ENCODE measurements at regions not wholly inside any gene's neighbourhood (a gene's known extent, or its start where the extent isn't known, plus 50 kb on each side); places are given as distances from the start of the nearest gene placed in this dataset.

- in situ Hi-C loops (cut with HindIII; ENCODE audit: low pct_unique_long_range_greater_than_20kb, low sequenced_read_pairs), result no loop called here
- DNase-seq (ENCODE audit: low read depth in 1 of 2, low spot score in 1 of 2), result no peak
- TF ChIP-seq JUND (IDR thresholded peaks at IDR 0.05; ENCODE audit: low read depth), result no peak
Observed at GRCh38 chr5:105554568-105555169, 1992.1 kb upstream of the NUDT12 start.

- DNase-seq (ENCODE audit: low read depth in 1 of 2, low spot score in 1 of 2), result no peak
Observed at GRCh38 chr5:105544300-105544699, 1981.7 kb upstream of the NUDT12 start.

GRCh38 chr5:105536675-105537074 is 1974.1 kb upstream of the NUDT12 start:
- no peak for TF ChIP-seq JUND (IDR thresholded peaks at IDR 0.05; ENCODE audit: low read depth)
- in situ Hi-C loops (cut with HindIII; ENCODE audit: low pct_unique_long_range_greater_than_20kb, low sequenced_read_pairs), result no loop called here
- DNase-seq (ENCODE audit: low read depth in 1 of 2, low spot score in 1 of 2), result no peak

More at GRCh38 chr5:105544300-105544699, 1981.7 kb upstream of the NUDT12 start:
- in situ Hi-C loops (cut with HindIII; ENCODE audit: low pct_unique_long_range_greater_than_20kb, low sequenced_read_pairs), result no loop called here
- TF ChIP-seq JUND (IDR thresholded peaks at IDR 0.05; ENCODE audit: low read depth), result no peak

GRCh38 chr5:105530716-105531261 is 1968.2 kb upstream of the NUDT12 start:
- in situ Hi-C loops (cut with HindIII; ENCODE audit: low pct_unique_long_range_greater_than_20kb, low sequenced_read_pairs), result no loop called here
- peak in 1 of 2 experiments; percentile 1 for DNase-seq (ENCODE audit: low read depth in 1 of 2, low spot score in 1 of 2)
- TF ChIP-seq JUND (IDR thresholded peaks at IDR 0.05; ENCODE audit: low read depth), result no peak

GRCh38 chr5:105529851-105530250 is 1967.3 kb upstream of the NUDT12 start:
- in situ Hi-C loops (cut with HindIII; ENCODE audit: low pct_unique_long_range_greater_than_20kb, low sequenced_read_pairs), result no loop called here
- no peak for DNase-seq (ENCODE audit: low read depth in 1 of 2, low spot score in 1 of 2)
- no peak for TF ChIP-seq JUND (IDR thresholded peaks at IDR 0.05; ENCODE audit: low read depth)

- in situ Hi-C loops (cut with HindIII; ENCODE audit: low pct_unique_long_range_greater_than_20kb, low sequenced_read_pairs), result no loop called here
- no peak for DNase-seq (ENCODE audit: low read depth in 1 of 2, low spot score in 1 of 2)
- TF ChIP-seq JUND (IDR thresholded peaks at IDR 0.05; ENCODE audit: low read depth), result no peak
Observed at GRCh38 chr5:105508519-105508918, 1945.9 kb upstream of the NUDT12 start.

GRCh38 chr5:105506692-105507277 is 1944.2 kb upstream of the NUDT12 start:
- TF ChIP-seq JUND (IDR thresholded peaks at IDR 0.05; ENCODE audit: low read depth), result no peak
- in situ Hi-C loops (cut with HindIII; ENCODE audit: low pct_unique_long_range_greater_than_20kb, low sequenced_read_pairs), result no loop called here
- peak; percentile 45 to 65 for DNase-seq (ENCODE audit: low read depth in 1 of 2, low spot score in 1 of 2)

- in situ Hi-C loops (cut with HindIII; ENCODE audit: low pct_unique_long_range_greater_than_20kb, low sequenced_read_pairs), result no loop called here
- no peak for DNase-seq (ENCODE audit: low read depth in 1 of 2, low spot score in 1 of 2)
- TF ChIP-seq JUND (IDR thresholded peaks at IDR 0.05; ENCODE audit: low read depth), result no peak
Observed at GRCh38 chr5:105503950-105504349, 1941.4 kb upstream of the NUDT12 start.

- no peak for TF ChIP-seq JUND (IDR thresholded peaks at IDR 0.05; ENCODE audit: low read depth)
- in situ Hi-C loops (cut with HindIII; ENCODE audit: low pct_unique_long_range_greater_than_20kb, low sequenced_read_pairs), result no loop called here
Observed at GRCh38 chr5:105501315-105501714, 1938.7 kb upstream of the NUDT12 start.

GRCh38 chr5:105475401-105475800 is 1912.8 kb upstream of the NUDT12 start:
- in situ Hi-C loops (cut with HindIII; ENCODE audit: low pct_unique_long_range_greater_than_20kb, low sequenced_read_pairs), result no loop called here
- TF ChIP-seq JUND (IDR thresholded peaks at IDR 0.05; ENCODE audit: low read depth), result no peak
- DNase-seq (ENCODE audit: low read depth in 1 of 2, low spot score in 1 of 2), result no peak

More at GRCh38 chr5:105501315-105501714, 1938.7 kb upstream of the NUDT12 start:
- DNase-seq (ENCODE audit: low read depth in 1 of 2, low spot score in 1 of 2), result no peak

- TF ChIP-seq JUND (IDR thresholded peaks at IDR 0.05; ENCODE audit: low read depth), result no peak
- in situ Hi-C loops (cut with HindIII; ENCODE audit: low pct_unique_long_range_greater_than_20kb, low sequenced_read_pairs), result no loop called here
- DNase-seq (ENCODE audit: low read depth in 1 of 2, low spot score in 1 of 2), result no peak
Observed at GRCh38 chr5:105462377-105462776, 1899.8 kb upstream of the NUDT12 start.

GRCh38 chr5:105460721-105461120 is 1898.1 kb upstream of the NUDT12 start:
- no peak for DNase-seq (ENCODE audit: low read depth in 1 of 2, low spot score in 1 of 2)
- TF ChIP-seq JUND (IDR thresholded peaks at IDR 0.05; ENCODE audit: low read depth), result no peak
- in situ Hi-C loops (cut with HindIII; ENCODE audit: low pct_unique_long_range_greater_than_20kb, low sequenced_read_pairs), result no loop called here

- TF ChIP-seq JUND (IDR thresholded peaks at IDR 0.05; ENCODE audit: low read depth), result no peak
- DNase-seq (ENCODE audit: low read depth in 1 of 2, low spot score in 1 of 2), result no peak
- in situ Hi-C loops (cut with HindIII; ENCODE audit: low pct_unique_long_range_greater_than_20kb, low sequenced_read_pairs), result no loop called here
Observed at GRCh38 chr5:105453216-105453807, 1890.7 kb upstream of the NUDT12 start.
